Suppressor macrophage (primary cell): ENCODE measurements at regions not wholly inside any gene's neighbourhood (a gene's known extent, or its start where the extent isn't known, plus 50 kb on each side); places are given as distances from the start of the nearest gene placed in this dataset.
"Not testable (repeated sequence)": the region's sequence is repeated elsewhere in the genome, so short reads cannot be mapped to it uniquely, and the experiment has no call there.

Source experiments
- DNase-seq, 4 experiments: peaks; one replicate each; pipeline ENCODE4 v3.0.0-alpha.2; 2020 to 2022

GRCh38 chr1:194476872-194477271 lies 1290.5 kb upstream of the B3GALT2 start:
- no peak for DNase-seq

GRCh38 chr1:194476351-194476750 lies 1289.9 kb upstream of the B3GALT2 start:
- no peak for DNase-seq

GRCh38 chr1:194474701-194475100 lies 1288.3 kb upstream of the B3GALT2 start:
- DNase-seq, result no peak

GRCh38 chr1:194473766-194474165 lies 1287.4 kb upstream of the B3GALT2 start:
- no peak for DNase-seq

- no peak for DNase-seq
Measured at GRCh38 chr1:194469282-194469681, 1282.9 kb upstream of the B3GALT2 start.

- no peak for DNase-seq
Measured at GRCh38 chr1:194466706-194467105, 1280.3 kb upstream of the B3GALT2 start.

GRCh38 chr1:194447636-194448035 lies 1261.2 kb upstream of the B3GALT2 start:
- no peak for DNase-seq

- no peak for DNase-seq
Measured at GRCh38 chr1:194445244-194445643, 1258.8 kb upstream of the B3GALT2 start.

- no peak for DNase-seq
Measured at GRCh38 chr1:194442901-194443575, 1256.6 kb upstream of the B3GALT2 start.

- DNase-seq, result no peak
Measured at GRCh38 chr1:194437135-194437534, 1250.7 kb upstream of the B3GALT2 start.

- no peak for DNase-seq
Measured at GRCh38 chr1:194431121-194431520, 1244.7 kb upstream of the B3GALT2 start.

GRCh38 chr1:194420706-194421105 lies 1234.3 kb upstream of the B3GALT2 start:
- no peak for DNase-seq

- no peak for DNase-seq
Measured at GRCh38 chr1:194419721-194420120, 1233.3 kb upstream of the B3GALT2 start.

GRCh38 chr1:194410756-194411155 lies 1224.3 kb upstream of the B3GALT2 start:
- DNase-seq, result no peak

GRCh38 chr1:194407238-194407637 lies 1220.8 kb upstream of the B3GALT2 start:
- not testable (repeated sequence) for DNase-seq

- no peak for DNase-seq
Measured at GRCh38 chr1:194394676-194395075, 1208.3 kb upstream of the B3GALT2 start.

GRCh38 chr1:194387531-194387930 lies 1201.1 kb upstream of the B3GALT2 start:
- no peak for DNase-seq

- no peak for DNase-seq
Measured at GRCh38 chr1:194378517-194378916, 1192.1 kb upstream of the B3GALT2 start.

- no peak for DNase-seq
Measured at GRCh38 chr1:194374649-194375048, 1188.2 kb upstream of the B3GALT2 start.

- DNase-seq, result no peak
Measured at GRCh38 chr1:194372266-194372665, 1185.9 kb upstream of the B3GALT2 start.

- DNase-seq, result no peak
Measured at GRCh38 chr1:194369622-194370021, 1183.2 kb upstream of the B3GALT2 start.

- DNase-seq, result no peak
Measured at GRCh38 chr1:194369060-194369459, 1182.6 kb upstream of the B3GALT2 start.

- DNase-seq, result no peak
Measured at GRCh38 chr1:194367121-194367520, 1180.7 kb upstream of the B3GALT2 start.

GRCh38 chr1:194366705-194367104 lies 1180.3 kb upstream of the B3GALT2 start:
- no peak for DNase-seq

- DNase-seq, result no peak
Measured at GRCh38 chr1:194362327-194362726, 1175.9 kb upstream of the B3GALT2 start.
